D341Med (cell line): ENCODE measurements at regions not wholly inside any gene's neighbourhood (a gene's known extent, or its start where the extent isn't known, plus 50 kb on each side); places are given as distances from the start of the nearest gene placed in this dataset.

Experiments
- DNase-seq: peaks from one replicate; pipeline ENCODE4 v3.0.0; 2012; ENCODE audit warnings: low spot score

DNA sequence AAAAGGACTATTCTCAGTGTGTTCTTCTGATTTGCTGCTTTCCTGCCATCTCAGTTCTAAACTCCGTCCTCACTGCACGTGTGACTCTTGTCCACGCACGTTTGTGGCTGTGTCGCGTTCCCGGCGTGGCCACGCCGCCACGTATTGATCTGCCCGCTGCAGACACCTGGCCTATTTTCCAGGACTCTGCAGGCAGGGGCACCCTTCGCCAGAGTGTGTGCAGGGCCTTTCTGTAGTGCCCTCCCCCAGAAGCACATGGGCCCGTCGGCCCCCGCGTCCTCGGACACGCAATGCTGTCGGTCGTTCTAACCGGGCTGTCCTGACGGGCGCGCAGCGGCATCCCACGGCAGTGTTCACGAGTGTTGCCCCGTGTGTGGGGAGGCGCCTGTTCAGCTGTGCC is 87.6 kb downstream of the YTHDF1 start:
- DNase-seq = no peak

DNA sequence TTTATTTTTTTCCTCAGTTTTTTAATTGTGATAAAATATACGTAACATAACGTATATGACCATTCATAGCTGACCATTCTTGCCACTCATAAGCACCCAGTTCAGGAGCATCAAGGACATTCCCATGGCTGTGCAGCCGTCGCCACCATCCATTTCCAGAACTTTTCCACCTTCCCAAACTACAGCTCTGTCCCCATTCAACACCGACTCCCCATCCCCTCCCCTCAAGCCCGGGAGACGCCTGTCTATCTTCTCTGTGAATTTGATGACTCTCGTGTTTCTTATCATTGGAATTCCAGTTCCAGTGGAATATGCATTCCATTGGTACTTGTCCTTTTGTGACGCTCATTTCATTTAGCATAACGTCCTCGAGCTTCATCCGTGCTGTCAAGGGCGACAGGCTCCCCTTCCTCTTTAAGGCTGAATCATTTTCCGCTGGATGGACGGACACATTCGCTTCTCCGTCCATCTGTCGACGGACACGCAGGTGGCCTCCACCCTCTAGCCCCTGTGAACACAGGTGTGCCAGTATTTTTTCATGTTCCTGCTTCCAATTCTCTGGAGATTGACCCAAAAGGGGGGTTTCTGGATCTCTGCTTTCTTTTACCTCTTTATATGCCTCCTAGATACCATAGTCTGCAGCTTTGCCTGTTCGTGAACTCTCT is 88.1 kb downstream of the YTHDF1 start:
- DNase-seq = no peak

DNA sequence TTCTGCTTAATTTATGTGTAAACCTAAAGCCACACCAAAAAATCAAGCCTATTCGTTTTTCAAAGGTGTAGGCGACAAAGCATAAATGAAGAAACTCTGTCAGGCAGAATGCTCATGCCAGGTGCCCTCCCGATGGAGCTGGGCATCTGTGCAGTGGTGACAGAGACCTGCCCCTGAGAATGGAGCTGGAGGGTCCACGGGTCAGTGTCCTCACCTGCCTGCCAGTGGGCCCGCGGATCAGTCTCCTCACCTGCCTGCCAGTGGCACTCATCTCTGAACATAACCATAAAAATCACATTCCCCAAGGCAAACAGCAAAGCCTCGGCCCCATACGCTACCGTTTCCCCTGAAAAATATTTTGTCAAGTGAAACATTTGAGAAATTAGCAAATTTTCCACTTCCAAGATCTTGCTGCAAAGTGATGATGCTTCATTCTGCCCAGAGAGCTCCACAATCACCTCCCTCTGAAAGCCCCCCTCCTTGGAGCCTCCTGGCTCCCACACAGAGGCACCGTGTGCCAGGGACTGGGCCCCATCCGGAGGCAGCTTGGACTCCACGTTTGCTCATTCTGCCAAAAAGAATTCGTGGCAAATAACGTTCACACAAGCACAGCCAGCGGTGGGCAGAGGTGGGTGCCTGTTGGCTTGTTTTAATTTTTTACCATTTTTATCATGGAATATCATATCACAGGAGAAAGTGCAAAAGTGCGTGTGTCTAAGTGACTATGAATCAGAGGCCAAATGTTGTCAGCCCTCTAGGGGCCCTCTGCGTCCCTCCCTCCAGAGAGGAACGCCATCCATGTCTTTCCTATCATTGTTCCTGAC is 88.8 kb downstream of the YTHDF1 start:
- DNase-seq = no peak

DNA sequence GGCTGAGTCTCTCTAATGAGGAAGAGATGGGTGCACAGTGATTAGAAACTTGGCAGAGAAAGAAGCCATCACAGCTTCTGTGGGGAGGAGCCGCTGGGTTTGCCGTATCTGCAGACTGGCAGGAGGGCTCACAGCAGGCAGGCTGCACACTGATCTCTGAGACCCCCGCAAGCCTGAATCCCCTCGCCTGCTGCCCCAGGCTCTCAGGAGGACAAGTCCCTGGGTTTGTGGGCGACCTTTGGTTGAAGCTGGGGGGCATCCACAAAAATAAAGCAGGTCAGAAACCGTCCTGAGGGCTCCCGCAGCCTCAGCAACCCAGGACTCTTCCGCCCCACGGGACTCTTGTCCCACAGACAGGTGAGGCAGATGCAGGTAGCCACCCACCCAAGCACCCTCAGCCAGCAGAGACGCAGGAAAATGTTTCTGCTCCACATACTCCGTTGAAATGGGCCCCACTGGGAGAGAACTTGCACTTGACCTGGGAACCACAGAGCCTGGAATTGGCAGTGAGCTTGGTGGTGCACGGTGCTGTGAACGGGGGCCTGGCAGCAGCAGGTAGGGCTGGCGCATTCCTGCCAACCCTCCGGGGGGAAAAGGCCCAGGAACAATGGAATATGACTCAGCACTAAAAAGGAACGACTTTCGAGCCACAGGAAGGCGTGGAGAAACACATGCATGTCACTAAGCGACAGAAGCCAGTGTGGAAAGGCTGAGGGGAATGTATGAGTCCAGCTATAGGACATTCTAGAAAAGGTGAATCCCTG is 89.9 kb downstream of the YTHDF1 start:
- no peak for DNase-seq

DNA sequence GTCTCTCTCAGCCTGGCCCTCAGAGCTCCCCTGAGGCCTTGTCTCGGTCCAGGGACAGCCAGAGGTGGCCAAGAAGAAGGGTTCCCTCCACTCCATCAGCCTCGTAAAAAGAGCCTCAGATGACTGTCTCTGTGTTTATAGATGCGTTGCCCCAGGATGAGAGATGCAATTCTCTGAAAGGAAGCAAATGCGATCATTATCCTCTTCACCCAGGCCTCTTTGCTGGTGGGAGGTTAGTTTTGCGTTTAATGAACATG is 90.4 kb downstream of the YTHDF1 start:
- no peak for DNase-seq

DNA sequence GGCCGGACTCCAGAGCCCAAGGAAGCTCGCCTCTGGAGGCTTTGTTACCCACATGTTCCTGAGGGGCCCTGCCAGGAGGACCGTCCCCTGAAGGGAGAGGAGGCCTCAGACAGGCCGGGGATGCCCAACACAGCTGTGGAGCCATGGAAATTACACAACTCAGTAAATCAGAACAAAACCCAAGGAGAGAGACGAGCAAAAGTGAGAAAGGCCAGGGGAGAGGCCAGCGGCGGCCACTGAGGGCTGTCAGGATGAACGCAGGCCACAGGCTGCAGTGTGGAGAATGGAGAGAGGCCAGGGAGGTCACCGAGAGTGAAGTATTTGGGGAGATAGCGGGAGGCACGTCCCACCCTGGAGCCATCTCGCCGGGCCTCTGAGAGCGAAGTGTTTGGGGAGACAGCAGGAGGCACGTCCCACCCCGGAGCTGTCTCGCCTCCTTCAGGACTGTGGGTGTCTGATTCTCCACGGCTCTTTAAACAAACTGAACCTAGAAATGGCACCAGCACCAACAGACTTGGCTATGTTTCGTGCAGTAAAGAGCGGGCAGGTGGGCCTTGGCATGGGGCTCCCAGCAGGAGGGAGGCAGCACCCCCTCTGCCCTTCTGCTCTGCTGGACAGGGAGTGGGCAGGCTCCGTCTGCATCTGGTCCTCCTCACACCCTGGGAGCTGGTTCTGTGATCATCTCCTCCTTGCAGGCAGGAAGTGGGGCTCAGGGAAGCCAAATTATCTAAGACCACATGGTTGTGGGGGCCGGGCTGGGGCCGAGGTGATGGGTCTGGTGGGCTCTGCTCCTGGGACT is 91.0 kb downstream of the YTHDF1 start:
- no peak for DNase-seq

DNA sequence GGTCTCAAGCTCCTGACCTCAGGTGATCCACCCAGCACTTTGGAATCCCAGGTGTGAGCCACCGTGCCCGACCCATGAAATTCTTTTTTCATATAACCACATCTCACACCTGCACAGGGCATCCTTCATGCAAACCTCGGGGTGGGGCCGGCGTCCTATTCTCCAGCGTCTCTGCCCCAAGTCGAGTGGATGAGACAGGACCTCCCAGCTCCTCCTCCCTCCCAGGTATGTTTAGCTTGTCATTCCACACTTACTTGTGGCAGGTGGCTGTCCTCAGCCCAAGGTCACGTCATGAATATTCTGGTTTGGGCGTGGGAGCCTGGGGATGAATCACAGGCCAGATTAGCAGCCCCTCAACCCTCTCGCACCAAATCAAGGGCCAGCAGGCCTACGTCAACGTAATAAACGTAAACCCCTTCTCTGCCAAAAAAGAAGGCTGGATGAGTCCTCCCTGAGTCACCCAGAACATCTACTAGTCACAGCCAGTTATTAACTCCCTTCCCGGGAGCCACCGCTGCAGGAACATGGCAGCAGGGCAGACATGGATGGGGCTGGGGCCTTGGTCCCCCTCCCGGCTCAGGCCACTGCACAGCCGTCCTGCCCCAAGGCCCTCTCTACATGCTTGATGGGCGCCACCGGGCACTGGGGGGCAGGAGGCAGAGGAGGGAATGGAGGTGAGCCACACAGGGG is 91.7 kb downstream of the YTHDF1 start:
- no peak for DNase-seq

DNA sequence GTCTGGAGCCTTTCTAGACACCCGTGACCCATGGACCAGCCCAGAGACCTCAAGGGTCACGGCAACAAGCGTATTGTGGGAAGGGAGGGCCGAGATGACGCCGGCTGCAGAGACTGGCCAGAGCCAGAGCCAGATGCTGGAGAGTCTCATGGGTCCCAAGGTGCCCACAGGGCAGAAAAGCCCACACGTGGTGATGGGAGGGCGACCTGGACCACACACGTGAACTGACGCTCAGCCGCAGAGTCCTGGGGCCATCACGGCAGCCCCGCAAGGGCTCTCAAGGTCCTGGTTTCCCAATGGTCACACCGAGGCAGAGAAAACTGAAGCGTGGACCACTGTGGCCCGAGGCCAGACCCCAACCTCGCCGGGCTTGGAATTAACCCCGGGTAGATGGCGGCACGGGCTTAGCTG is 92.6 kb downstream of the YTHDF1 start:
- DNase-seq = no peak

DNA sequence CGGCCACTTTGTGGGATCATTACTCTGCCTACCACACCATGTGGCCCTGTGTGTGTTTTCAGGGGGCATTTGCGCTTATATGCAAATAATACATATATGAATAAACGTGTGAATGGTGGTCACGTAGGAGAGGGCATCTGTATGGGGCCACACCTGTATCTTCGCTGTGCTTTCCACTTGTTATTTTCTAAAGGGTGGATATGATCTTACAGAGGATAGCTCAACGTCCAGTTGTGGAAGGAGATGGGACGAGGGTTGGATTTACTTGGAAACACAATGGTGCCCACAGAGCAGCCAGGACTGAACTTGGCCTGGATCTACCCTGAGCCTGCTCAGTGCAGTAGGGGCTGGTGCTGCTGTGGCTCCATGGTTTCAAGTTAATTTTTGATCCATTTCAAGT is 93.3 kb downstream of the YTHDF1 start:
- no peak for DNase-seq

DNA sequence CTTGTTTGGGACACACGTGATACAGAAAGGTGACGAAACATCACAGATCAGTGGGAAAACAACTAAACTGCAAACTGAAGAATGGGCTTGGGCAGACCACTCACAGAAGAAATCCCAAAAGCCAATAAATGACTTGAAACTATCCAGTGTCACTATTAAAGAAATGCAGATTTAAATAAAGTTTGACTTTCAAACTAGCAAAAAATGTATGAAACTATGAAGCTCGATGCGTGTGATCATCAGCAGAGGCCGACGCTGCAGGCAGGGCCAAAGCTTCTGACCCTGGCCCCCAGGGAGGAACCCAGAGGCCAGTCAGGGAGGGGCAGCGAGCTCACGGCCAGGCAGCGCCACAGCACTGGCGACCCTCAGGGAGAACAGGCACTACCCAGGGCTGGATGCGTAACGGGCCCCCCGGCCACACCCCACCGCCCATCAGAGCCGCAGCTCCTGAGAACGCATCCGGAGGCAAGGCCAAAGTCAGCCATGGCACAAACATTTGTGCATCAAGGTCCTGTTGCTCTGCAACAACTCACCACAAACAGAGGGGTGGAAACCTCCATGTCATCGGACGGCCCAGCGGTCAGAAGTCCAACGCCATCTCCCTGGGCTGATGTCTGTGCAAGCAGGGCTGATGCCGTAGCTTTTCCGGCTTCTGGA is 94.1 kb downstream of the YTHDF1 start:
- DNase-seq = no peak

DNA sequence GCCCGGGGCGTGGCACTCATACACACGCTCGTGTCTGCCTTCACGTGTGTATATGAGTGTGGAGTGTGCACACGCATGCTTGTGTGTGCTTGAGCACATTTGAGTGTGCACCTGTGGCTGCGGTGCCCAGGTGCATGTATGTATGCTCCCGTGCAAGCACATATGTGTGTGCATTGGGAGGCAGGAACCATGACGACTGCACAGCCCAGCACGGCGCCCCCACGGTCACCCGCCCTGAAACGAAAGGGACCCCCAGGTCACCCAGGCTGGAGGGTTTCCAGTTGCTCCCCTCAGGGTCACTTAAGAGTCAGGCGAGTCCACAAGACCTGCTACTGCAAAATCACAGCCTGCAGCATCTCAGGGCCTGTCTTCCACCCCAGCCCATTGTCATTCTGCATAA is 94.7 kb downstream of the YTHDF1 start:
- no peak for DNase-seq

DNA sequence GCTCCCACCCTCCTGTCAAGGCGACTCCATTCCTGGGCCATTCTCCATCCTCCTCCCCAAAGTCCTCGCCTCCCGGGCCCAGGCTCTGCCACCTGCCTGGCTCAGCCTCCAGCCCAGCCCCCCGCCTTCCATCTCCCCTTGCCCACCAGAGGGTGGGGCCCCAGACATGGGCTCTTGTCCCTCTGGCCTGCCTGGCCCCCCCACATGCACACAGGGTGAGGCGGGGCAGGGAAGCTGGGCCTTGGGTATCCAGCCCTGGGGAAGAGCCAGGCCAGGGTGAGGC is 95.2 kb downstream of the YTHDF1 start:
- DNase-seq = no peak

DNA sequence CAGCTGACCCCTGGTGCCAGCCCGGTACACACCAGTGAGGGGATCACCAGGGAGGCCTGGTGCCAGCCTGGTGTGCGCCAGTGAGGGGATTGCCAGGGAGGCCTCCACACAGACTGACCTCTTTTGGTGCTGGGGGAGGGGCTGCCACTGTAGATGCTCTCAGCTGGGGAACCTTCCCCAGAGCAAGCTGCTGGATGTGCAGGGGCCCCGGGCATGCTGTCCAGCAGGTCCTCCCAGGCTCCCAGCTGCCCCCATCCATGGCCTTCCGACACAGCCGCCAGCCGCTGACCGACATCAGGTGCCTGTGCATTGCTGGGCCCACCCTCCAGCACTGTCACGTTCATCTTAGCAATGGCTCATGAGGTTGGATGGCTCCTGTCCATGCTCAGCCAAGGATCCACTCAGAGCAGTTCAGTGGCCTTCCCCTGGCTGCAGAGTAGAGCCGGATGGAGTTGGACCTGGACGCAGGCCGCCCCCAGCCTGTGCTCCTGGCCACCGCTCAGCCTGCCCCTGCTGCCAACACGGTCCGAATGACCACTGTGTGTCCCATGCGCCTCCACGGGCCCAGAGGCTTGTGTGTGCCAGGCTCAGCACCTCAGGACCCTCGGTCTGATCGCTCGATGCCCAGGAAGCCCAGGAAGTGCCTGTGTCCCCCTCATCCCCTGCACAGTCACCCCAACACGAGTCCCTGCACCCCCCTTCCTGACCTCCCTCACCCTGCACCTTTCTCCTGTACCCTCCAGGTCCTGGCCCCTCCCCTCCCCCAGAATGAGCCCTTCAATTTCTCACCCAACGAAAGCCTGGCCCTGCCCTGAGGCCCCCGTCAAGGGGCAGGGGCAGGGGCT is 95.7 kb downstream of the YTHDF1 start:
- no peak for DNase-seq

DNA sequence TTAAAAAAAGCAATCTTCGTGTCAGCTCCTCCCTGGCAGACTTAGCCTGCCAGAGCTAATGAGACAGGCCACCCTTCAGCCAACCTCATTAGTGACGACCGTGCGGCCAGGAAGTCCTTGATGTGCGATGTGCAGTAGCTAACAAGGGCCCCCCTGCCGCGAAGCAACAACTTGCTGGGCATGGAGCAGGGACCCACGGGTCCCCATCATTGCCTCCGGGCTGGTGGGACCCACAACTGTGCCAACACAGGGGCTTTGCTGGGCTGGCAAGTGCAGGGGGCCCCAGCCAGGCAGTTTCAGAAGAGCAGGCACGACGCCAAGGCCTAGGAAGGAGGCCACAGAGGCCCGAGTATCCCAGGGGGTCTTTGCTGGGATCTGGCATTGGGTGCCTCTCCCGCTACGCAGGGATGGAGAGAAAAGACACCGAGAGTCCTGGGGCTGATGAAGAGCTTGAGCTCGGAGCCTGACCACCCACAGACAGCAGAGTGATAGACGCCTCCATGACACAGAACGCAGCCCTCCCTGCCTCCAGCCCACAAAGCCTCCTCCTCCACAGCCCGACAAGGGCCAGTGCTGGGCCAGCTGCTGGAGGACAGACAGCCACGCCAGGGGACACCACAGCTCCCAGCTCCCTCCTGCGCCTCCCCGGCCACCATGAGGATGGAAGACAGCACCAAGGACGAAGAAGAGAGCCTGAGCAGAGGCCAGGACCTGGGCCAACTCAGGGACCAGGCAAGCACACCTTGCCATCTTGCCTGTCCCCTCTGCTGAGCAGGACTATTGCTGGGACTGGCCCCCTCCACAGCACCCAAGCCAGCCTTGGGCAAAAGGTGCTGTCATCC is 96.6 kb downstream of the YTHDF1 start:
- peak; percentile 72 for DNase-seq

DNA sequence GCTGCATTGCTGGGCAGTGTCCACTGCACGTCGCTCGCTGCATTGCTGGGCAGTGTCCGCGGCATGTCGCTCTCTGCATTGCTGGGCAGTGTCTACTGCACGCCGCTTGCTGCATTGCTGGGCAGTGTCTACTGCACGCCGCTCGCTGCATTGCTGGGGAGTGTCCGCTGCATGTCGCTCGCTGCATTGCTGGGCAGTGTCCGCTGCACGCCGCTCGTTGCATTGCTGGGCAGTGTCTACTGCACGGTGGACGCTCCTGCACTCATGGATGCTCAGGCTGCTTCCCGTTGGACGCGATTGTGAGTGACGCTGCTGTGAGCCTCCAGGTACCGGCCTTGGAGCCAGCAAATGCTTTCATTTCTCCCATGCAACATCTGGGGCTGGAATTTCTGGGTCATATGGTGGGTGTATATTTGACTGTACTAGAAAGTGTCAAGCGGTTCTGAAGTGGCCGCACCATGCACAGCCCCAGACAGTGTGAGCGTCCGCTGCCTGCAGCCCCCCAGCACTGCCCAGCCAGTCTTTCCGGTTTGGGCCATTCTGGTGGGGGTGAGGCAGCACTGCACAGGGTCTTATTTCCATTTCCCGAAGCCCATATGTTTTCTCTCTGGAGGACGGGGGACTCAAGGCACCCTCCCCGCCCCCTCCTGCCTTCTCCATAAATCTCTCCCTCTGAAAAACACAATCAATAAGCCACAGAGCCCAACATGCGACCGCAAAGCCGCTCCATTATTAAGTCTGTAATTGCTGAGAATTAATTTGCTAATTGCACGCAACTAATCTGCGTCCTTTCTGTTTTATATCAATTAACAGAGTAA is 97.4 kb downstream of the YTHDF1 start:
- DNase-seq = no peak

DNA sequence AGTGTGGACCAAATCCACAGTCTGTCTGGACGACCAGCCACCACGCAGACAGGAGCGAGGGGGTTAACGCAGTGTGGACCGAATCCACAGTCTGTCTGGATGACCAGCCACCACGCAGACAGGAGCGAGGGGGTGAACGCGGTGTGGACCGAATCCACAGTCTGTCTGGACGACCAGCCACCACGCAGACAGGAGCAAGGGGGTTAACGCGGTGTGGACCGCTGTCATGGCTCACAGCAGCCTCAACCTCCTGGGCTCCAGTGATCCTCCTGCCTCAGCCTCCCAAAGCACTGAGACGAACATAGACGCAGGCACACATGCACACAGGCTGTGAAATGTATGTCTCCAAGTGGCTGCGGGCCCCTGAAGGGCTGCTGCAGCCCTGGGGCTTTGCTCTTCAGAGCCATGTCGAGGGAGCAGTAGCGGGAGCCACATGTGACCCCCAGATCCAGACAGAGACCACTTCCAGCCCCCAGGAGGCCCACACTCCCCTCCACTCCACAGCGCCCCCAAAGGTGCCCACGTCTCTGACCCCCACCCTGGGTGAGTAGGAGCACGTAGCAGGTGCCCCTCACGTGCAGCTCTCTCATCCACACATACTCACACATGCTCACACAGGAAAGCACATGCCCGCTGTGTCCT is 98.1 kb downstream of the YTHDF1 start:
- no peak for DNase-seq

DNA sequence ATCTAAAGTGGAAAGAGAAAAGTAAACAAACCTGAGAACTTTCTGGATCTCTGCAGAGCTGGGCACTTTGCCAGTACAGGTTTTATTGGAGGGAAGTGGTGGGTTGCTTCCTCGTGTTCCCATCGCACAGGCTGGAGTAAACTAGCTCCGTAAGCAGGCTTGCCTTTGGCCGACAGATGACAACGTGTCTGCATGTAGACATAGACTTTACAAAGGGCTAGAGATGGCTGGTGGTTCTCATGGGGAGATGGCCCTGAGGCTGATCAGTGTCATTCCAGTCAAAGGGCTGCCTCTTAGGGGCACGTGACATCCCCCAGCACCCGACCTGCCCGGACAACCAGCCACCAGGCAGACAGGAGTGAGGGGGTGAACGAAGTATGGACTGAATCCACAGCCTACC is 98.8 kb downstream of the YTHDF1 start:
- DNase-seq = no peak

DNA sequence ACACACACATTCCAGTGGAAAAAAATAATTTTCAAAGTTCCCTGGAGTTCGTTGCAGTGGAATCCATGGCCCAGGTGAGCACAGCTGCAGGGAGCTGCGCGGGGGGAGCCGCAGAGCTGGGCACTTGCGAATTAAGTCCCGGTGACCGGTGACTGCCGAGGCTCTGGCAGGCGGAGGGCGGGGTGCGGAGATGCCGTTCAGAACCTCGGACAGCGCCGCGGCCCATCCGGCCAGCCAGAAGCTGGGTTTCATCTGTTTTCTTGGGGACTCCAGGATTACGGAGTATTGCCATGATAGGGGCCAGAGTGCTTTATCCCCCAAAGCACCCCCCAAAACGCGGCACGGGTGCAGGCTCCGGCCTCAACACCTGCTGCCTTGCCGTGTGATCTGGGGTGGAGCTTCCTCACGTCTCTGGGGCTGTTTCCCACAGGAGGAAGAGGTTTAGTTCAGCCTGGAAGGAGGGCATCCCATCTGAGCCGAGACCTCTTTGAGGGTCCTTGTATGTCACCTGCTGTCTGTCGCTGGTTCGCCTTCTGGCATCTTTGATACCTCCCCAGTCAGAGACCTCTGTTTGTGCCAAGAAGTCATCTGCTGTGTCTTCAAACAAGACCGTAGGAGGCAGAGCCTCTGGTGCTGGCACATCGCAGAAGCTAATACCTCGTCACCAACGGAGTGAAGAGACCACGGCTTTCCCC is 99.4 kb downstream of the YTHDF1 start:
- DNase-seq = no peak
